K562 (cell line): ENCODE measurements at regions not wholly inside any gene's neighbourhood (a gene's known extent, or its start where the extent isn't known, plus 50 kb on each side); places are given as distances from the start of the nearest gene placed in this dataset.

Source experiments
- ATAC-seq: fragments of 200-7000 bp; cut with Tn5 transposase; 3 replicates; pipeline ENCODE4 v1.9.1; 2020; ENCODE audit warnings: moderate library complexity
- BruUV-seq: library from RNA; stranded (reverse); fragments of 400-500 nt; replicated peaks from 2 replicates; lab custom pipeline; 2021; lab: Mats Ljungman, UMichigan
- CTCF ChIA-PET: fragments of 300-600 bp; formaldehyde crosslinking; extraction: SDS; loops from one replicate; lab custom pipeline; 2021; ENCODE audit warnings: low intra/inter-chr PET ratio; lab: Yijun Ruan, JAX
- POLR2A ChIA-PET: fragments of 300-600, 350-650 bp; sonication (Branson Sonifier 250); formaldehyde crosslinking; extraction: SDS; loops from one replicate; lab custom pipeline; 2021; ENCODE audit warnings: antibody characterized with exemption, inconsistent platforms; lab: Yijun Ruan, JAX
- DNase-seq, 4 experiments: peaks; one replicate each; pipeline versions ENCODE4 v3.0.0 to v3.0.0-alpha.2; 2011 to 2018; ENCODE audit warnings: low spot score in 3 of 4, mixed read lengths in 3 of 4; ENCODE audit errors: extremely low read depth in 1 of 4
- FAIRE-seq: peaks from 2 replicates; lab custom pipeline; 2011; peaks lifted over from hg19 to GRCh38; lab: Jason Lieb, UNC
- H2AFZ ChIP-seq: 2 replicates; pipeline ENCODE4 v1.6.0; 2011; ENCODE audit warnings: low read depth, low read length, control low read depth, inconsistent platforms
- H3K27ac ChIP-seq: fragments of 200-600 bp; 3 replicates; pipeline ENCODE4 v1.8.0; 2011; ENCODE audit warnings: low read depth, mild to moderate bottlenecking, control low read depth, inconsistent platforms, low read length, moderate library complexity, mixed read lengths; ENCODE audit errors: extremely low read depth
- H3K27me3 ChIP-seq, 2 experiments: fragments of 300-600 bp in 1 of 2; 2 replicates in 1 of 2; 3 replicates in 1 of 2; pipeline versions ENCODE4 v1.6.0 to v1.8.0; 2011; ENCODE audit warnings: inconsistent platforms in 2 of 2, low read length in 2 of 2, mild to moderate bottlenecking in 1 of 2, mixed read lengths in 1 of 2, moderate library complexity in 1 of 2; ENCODE audit not compliant: control insufficient read depth in 2 of 2, insufficient read depth in 2 of 2
- H3K36me3 ChIP-seq: fragments of 300-600 bp; 3 replicates; pipeline ENCODE4 v1.8.0; 2011; ENCODE audit warnings: mild to moderate bottlenecking, low read length, inconsistent platforms; ENCODE audit not compliant: control insufficient read depth, insufficient read depth
- H3K4me1 ChIP-seq, 2 experiments: fragments of 200-600 bp in 1 of 2; replicated peaks in 1 of 2; 2 replicates in 1 of 2; 3 replicates in 1 of 2; pipeline versions ENCODE4 v1.5.1 to v1.8.0; 2011; ENCODE audit warnings: inconsistent platforms in 2 of 2, low read length in 2 of 2, mild to moderate bottlenecking in 1 of 2, mixed read lengths in 1 of 2, moderate library complexity in 1 of 2; ENCODE audit not compliant: control insufficient read depth in 2 of 2, insufficient read depth in 2 of 2
- H3K4me2 ChIP-seq: 2 replicates; pipeline ENCODE4 v1.6.1; 2011; ENCODE audit warnings: low read length, control low read depth, inconsistent platforms, mixed read lengths; ENCODE audit not compliant: insufficient read depth
- H3K4me3 ChIP-seq: fragments of 200-600 bp; sonication (generic), shearing (Covaris generic); 2 replicates; pipeline ENCODE4 v1.5.1; 2016; ENCODE audit warnings: control low read depth, inconsistent platforms
- H3K79me2 ChIP-seq: fragments of 200-600 bp; 3 replicates; pipeline ENCODE4 v1.8.0; 2011; ENCODE audit warnings: low read length, inconsistent platforms; ENCODE audit not compliant: control insufficient read depth, insufficient read depth
- H3K9ac ChIP-seq, 2 experiments: 2 replicates each; pipeline versions ENCODE4 v1.6.0 to v1.6.1; 2011; ENCODE audit warnings: low read depth in 2 of 2, low read length in 2 of 2, control low read depth in 1 of 2, inconsistent platforms in 1 of 2, mild to moderate bottlenecking in 1 of 2, mixed read lengths in 1 of 2; ENCODE audit not compliant: insufficient read depth in 1 of 2
- H3K9me1 ChIP-seq: one replicate; pipeline ENCODE4 v1.6.0; 2011; ENCODE audit warnings: inconsistent platforms, mild to moderate bottlenecking, low read length, moderate library complexity; ENCODE audit not compliant: control insufficient read depth, insufficient read depth
- H3K9me3 ChIP-seq: replicated peaks from 2 replicates; pipeline ENCODE4 v1.5.1; 2011; ENCODE audit warnings: low read depth, low read length, inconsistent platforms; ENCODE audit not compliant: control insufficient read depth, insufficient read depth
- H4K20me1 ChIP-seq: replicated peaks from 2 replicates; pipeline ENCODE4 v1.6.1; 2011; ENCODE audit warnings: low read length, inconsistent platforms, mixed read lengths; ENCODE audit not compliant: control insufficient read depth, insufficient read depth
- GATAD2A ChIP-seq: fragments of 450-650 bp; IDR thresholded peaks from 2 replicates; pipeline ENCODE4 v1.6.1; 2017
- ILF3 ChIP-seq: fragments of 450-650 bp; IDR thresholded peaks from 2 replicates; pipeline ENCODE4 v1.6.1; 2018; ENCODE audit warnings: antibody characterized with exemption, mild to moderate bottlenecking, moderate library complexity, borderline replicate concordance
- MED1 ChIP-seq: sonication (generic); formaldehyde crosslinking; IDR thresholded peaks from 2 replicates; pipeline ENCODE4 v1.8.1; 2023; ENCODE audit warnings: missing genetic modification reagents, borderline replicate concordance
- RB1 ChIP-seq: fragments of 450-650 bp; IDR thresholded peaks from 2 replicates; pipeline ENCODE4 v1.6.1; 2017; ENCODE audit warnings: low read depth, mild to moderate bottlenecking
- ZNF274 ChIP-seq: IDR thresholded peaks from 2 replicates; pipeline ENCODE4 v1.6.1; 2011; ENCODE audit warnings: low read depth, mild to moderate bottlenecking, low read length, moderate library complexity, borderline replicate concordance
- WGBS: fragments of 100-300 bp; shearing (Covaris generic); methylation state at CpG from one replicate; pipeline ENCODE4 v1.1.6; 2016; ENCODE audit warnings: low coverage, mixed read lengths; ENCODE audit not compliant: insufficient coverage; ENCODE audit errors: missing lambda C conversion rate; 5-methylcytosine and 5-hydroxymethylcytosine counted together
- in situ Hi-C: fragments of 300-500 bp; cut with MboI; formaldehyde crosslinking; loops from 4 replicates; pipeline ENCODE4 v1.15.0; 2018; ENCODE audit warnings: inconsistent platforms, mixed read lengths
- intact Hi-C: fragments of 100-400 bp; cut with micrococcal nuclease; formaldehyde crosslinking; loops from 2 replicates; pipeline ENCODE4 v1.14.2; 2022
- TF ChIP-seq, protein P1 (sequence below), 2 experiments: IDR thresholded peaks; 2 replicates each; pipeline ENCODE4 v1.6.1; 2012; ENCODE audit warnings: improper control_type of control experiment in 2 of 2, low read depth in 2 of 2, low read length in 2 of 2, borderline replicate concordance in 1 of 2
- TF ChIP-seq, protein P2 (sequence below): fragments of 450-650 bp; IDR thresholded peaks from 2 replicates; pipeline ENCODE4 v1.6.1; 2017; ENCODE audit warnings: antibody characterized with exemption

GRCh38 chr22:47372111-47372581 is 609.7 kb downstream of the TBC1D22A start:
- H3K36me3 ChIP-seq = no peaks in the 10 kb centered on the region
- no peak overlapping the region for H3K9ac ChIP-seq
- TF ChIP-seq RB1 (no peak), MED1 (CRISPR knock-in tag) (no peak), ILF3 (no peak), GATAD2A (no peak), ZNF274 (no peak)
- TF ChIP-seq, protein P1, sequence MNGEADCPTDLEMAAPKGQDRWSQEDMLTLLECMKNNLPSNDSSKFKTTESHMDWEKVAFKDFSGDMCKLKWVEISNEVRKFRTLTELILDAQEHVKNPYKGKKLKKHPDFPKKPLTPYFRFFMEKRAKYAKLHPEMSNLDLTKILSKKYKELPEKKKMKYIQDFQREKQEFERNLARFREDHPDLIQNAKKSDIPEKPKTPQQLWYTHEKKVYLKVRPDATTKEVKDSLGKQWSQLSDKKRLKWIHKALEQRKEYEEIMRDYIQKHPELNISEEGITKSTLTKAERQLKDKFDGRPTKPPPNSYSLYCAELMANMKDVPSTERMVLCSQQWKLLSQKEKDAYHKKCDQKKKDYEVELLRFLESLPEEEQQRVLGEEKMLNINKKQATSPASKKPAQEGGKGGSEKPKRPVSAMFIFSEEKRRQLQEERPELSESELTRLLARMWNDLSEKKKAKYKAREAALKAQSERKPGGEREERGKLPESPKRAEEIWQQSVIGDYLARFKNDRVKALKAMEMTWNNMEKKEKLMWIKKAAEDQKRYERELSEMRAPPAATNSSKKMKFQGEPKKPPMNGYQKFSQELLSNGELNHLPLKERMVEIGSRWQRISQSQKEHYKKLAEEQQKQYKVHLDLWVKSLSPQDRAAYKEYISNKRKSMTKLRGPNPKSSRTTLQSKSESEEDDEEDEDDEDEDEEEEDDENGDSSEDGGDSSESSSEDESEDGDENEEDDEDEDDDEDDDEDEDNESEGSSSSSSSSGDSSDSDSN (IDR thresholded peaks at IDR 0.05; ENCODE audit: borderline replicate concordance in 1 of 2, low read depth in 2 of 2, low read length in 2 of 2) = no peak
- TF ChIP-seq, protein P2, sequence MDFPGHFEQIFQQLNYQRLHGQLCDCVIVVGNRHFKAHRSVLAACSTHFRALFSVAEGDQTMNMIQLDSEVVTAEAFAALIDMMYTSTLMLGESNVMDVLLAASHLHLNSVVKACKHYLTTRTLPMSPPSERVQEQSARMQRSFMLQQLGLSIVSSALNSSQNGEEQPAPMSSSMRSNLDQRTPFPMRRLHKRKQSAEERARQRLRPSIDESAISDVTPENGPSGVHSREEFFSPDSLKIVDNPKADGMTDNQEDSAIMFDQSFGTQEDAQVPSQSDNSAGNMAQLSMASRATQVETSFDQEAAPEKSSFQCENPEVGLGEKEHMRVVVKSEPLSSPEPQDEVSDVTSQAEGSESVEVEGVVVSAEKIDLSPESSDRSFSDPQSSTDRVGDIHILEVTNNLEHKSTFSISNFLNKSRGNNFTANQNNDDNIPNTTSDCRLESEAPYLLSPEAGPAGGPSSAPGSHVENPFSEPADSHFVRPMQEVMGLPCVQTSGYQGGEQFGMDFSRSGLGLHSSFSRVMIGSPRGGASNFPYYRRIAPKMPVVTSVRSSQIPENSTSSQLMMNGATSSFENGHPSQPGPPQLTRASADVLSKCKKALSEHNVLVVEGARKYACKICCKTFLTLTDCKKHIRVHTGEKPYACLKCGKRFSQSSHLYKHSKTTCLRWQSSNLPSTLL = no peak
- intact Hi-C loops = no loop called here
- no peak overlapping the region for H3K27ac ChIP-seq
- FAIRE-seq (no peak), DNase-seq (no peak), ATAC-seq (no peak)
- no peaks in the 10 kb centered on the region for H3K4me1 ChIP-seq
- H3K4me2 ChIP-seq = no peak overlapping the region
- H3K9me3 ChIP-seq = no peaks in the 10 kb centered on the region
- 0% methylated on average over 12 of the region's 15 CpGs for WGBS
- POLR2A ChIA-PET = no interaction called here
- H4K20me1 ChIP-seq = no peaks in the 10 kb centered on the region
- CTCF ChIA-PET = no interaction called here
- H3K27me3 ChIP-seq = peaks cover 0 to 26% of the 10 kb centered on the region in 2 experiments; a peak in 2 of 5 replicates
- in situ Hi-C loops = no loop called here
- no peaks in the 10 kb centered on the region for H3K79me2 ChIP-seq
- H2AFZ ChIP-seq = no peak overlapping the region
- H3K9me1 ChIP-seq = no peaks in the 10 kb centered on the region
- H3K4me3 ChIP-seq = no peak overlapping the region
- BruUV-seq = no TSS peak
